ENCODE measurements at regions not wholly inside any gene's neighbourhood (a gene's known extent, or its start where the extent isn't known, plus 50 kb on each side); places are given as distances from the start of the nearest gene placed in this dataset.
"Not testable (repeated sequence)": the region's sequence is repeated elsewhere in the genome, so short reads cannot be mapped to it uniquely, and the experiment has no call there.

DNA sequence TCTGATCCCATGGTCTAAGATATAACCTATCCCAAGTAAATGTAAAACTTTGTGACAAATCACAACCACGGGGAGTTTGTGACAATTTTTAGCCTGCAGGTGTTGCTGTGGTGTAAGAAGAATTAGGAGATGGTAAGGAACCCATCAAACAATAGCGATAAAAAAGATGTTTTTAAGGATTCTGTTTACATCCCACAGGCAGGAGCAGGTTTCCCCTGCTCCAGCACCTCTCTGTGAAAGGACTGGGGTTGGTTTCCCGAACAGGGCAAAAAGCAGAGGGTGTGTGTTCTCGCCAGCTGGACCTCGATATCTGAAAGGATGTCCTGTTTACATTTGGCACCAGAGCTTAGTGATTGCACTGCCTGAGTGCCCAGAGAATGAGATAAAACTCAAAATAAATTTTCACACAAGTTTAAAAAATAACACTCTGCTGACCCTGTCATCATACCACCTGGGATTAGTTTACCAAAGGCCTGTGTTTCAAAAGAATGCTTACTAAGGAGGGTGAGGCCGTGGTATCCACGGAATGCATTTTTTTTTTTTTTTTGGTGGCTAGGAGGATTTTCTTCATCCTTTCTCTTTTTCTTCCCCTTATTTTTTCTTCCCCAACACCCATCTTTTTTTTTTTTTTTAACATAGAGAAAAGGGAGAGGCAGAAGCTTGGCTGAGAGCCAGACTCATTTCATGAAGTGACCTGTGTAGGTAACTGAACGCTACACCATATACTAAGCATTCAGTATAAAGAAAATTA, 151.8 kb upstream of the DPH6 start:
- no peaks in the 10 kb centered on the region for H3K36me3 ChIP-seq
- no peaks in the 10 kb centered on the region for H3K27me3 ChIP-seq
- TF ChIP-seq, protein P1, sequence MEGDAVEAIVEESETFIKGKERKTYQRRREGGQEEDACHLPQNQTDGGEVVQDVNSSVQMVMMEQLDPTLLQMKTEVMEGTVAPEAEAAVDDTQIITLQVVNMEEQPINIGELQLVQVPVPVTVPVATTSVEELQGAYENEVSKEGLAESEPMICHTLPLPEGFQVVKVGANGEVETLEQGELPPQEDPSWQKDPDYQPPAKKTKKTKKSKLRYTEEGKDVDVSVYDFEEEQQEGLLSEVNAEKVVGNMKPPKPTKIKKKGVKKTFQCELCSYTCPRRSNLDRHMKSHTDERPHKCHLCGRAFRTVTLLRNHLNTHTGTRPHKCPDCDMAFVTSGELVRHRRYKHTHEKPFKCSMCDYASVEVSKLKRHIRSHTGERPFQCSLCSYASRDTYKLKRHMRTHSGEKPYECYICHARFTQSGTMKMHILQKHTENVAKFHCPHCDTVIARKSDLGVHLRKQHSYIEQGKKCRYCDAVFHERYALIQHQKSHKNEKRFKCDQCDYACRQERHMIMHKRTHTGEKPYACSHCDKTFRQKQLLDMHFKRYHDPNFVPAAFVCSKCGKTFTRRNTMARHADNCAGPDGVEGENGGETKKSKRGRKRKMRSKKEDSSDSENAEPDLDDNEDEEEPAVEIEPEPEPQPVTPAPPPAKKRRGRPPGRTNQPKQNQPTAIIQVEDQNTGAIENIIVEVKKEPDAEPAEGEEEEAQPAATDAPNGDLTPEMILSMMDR (IDR thresholded peaks at IDR 0.05): peak in 1 of 2 donors; percentile 41
- no peak for DNase-seq (ENCODE audit: low spot score)
- H3K27ac ChIP-seq: peak overlapping the region; percentile 68 to 80
- peaks cover 0 to 55% of the 10 kb centered on the region in 2 donors for H3K4me1 ChIP-seq
- no peaks in the 10 kb centered on the region for H3K9me3 ChIP-seq
- H3K4me3 ChIP-seq: no peak overlapping the region

DNA sequence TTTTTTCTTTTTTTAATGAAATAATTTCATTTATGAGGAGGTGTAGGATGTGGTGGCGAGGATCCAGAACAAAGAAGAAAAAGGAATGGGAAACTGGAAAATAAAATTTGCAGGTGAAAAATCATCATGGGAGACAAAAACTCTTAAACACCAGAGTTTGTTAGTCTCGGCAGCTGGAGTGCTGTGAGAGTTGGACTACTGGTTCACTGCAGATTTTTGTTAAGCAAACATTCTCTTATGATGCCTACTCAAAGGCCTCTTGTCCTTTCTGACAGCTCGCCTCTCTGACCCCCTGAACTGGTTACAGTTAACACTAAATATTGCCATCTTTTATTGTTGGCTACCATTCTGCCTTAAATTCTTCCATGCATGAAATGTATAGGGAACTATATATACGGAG, 152.4 kb upstream of the DPH6 start:
- peaks cover 0 to 54% of the 10 kb centered on the region in 2 donors for H3K4me1 ChIP-seq
- no peaks in the 10 kb centered on the region for H3K36me3 ChIP-seq
- TF ChIP-seq, protein P1 (IDR thresholded peaks at IDR 0.05): no peak
- H3K27me3 ChIP-seq: no peaks in the 10 kb centered on the region
- H3K9me3 ChIP-seq: no peaks in the 10 kb centered on the region
- H3K4me3 ChIP-seq: no peak overlapping the region
- no peak for DNase-seq (ENCODE audit: low spot score)
- peak overlapping the region; percentile 68 to 80 for H3K27ac ChIP-seq

DNA sequence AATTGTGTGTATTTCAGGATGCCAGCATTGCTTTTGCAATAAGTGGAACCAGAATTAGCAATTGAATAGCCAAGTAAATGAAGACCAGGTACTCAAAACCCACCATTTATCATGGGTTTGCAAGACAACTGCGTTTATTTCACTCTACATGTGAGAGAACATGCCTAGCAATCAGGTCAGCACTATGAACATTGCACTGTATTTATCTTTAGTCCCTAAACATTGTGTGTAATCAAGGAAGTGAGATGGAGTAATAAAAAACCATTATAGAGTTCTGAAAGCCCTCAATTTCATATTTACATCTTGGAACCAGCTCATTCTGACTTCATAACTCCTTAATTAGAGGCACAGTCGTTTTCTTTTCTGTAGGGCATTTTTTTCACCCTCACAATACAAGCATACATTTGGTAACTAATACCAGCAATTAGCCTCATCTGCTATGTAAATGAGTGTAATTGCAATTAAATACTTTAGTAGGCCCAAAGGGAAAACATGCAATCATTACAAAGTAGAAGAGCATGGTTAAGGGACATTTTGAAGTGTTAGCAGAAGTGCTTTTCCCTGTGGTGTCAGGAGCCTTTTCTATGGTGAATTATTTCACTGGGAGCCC, 153.1 kb upstream of the DPH6 start:
- no peaks in the 10 kb centered on the region for H3K27me3 ChIP-seq
- no peak for DNase-seq (ENCODE audit: low spot score)
- peak overlapping the region; percentile 68 to 80 for H3K27ac ChIP-seq
- no peaks in the 10 kb centered on the region for H3K36me3 ChIP-seq
- H3K4me1 ChIP-seq: peaks cover 0 to 47% of the 10 kb centered on the region in 2 donors
- TF ChIP-seq, protein P1 (IDR thresholded peaks at IDR 0.05): no peak
- no peaks in the 10 kb centered on the region for H3K9me3 ChIP-seq
- no peak overlapping the region for H3K4me3 ChIP-seq

DNA sequence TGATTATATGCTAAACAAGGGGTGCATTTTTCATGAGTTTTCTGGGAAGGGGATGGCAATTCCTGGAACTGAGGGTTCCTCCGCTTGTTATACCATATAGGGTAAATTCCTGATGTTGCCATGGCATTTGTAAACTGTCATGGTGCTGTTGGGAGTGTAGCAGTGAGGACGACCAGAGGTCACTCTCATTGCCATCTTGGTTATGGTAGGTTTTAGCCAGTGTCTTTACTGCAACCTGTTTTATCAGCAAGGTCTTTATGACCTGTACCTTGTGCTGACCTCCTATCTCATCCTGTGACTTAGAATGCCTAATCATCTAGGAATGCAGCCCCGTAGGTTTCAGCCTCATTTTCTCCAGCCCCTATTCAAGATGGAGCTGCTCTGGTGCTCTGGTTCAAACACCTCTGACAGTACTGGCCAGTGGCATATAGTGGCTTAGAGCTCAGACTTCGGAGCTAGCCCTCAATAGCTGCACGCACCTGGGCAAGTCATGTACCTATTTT, 154.2 kb upstream of the DPH6 start:
- H3K4me3 ChIP-seq; H3K27ac ChIP-seq; H3K36me3 ChIP-seq; H3K9me3 ChIP-seq; H3K27me3 ChIP-seq; DNase-seq (ENCODE audit: low spot score): not testable (repeated sequence)
- H3K4me1 ChIP-seq: peaks cover 0 to 54% of the 10 kb centered on the region in 2 donors

DNA sequence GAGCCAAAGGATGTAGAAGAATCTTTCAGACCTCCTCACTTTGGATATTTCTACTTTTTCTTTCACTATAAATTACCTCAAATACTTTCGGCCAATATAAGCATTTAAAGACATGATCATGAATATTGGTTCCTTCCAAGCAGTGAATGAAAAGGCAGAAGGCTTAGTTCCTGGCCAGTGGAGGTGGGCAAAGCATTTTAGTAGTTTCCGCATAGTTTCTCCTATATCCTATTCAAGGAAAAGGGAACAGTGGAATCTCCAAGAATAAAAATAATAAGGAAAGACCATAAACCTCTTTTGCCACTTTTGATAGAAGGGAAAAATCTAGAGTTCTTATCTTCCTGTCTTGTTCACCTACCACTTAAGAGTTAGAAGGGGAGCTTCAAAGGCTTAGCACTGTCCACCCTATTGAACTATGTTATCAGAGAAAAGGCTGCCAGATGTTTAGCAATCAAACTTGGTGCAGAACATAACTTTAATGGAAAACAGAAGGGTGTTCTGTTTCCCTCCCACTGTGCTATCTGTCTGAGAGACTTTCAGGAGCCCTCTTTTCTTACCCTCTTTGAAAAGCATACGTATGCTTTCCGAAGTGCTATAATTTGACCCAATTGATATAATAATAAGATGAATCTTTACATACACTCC, 155.6 kb upstream of the DPH6 start:
- Histone ChIP-seq H3K27ac (no peak overlapping the region), H3K4me3 (no peak overlapping the region), H3K4me1 (peaks cover 0 to 63% of the 10 kb centered on the region in 2 donors), H3K36me3 (no peaks in the 10 kb centered on the region), H3K9me3 (no peaks in the 10 kb centered on the region), H3K27me3 (no peaks in the 10 kb centered on the region)
- TF ChIP-seq, protein P1 (IDR thresholded peaks at IDR 0.05): no peak
- no peak for DNase-seq (ENCODE audit: low spot score)

DNA sequence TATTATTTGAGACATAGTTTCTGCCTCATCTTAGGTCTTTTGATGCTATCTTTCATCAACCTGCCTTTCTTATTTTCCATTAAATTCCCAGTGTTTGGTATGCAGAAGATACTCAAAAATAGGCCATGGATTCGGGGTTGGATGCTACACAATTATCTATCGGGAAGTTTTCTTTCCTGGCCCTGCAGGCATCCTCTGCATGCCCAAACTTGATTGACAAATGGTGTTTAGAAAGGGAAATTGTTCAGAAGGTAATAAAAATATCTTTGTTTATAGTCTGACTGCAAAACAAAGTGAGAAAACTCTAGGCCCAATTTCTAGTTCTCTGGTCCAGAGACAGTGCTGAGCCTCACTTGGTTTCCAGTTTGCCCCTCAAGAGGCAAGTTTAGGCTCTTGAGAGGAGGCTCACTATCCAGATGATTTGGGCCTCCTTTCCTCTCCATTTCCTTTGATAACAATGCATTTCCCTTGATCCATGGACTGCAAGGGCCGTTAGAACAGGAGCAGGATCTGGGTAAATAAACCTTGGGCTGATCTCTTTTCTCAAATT, 157.1 kb upstream of the DPH6 start:
- peaks cover 0 to 48% of the 10 kb centered on the region in 2 donors for H3K4me1 ChIP-seq
- no peak overlapping the region for H3K4me3 ChIP-seq
- no peaks in the 10 kb centered on the region for H3K9me3 ChIP-seq
- no peak for DNase-seq (ENCODE audit: low spot score)
- no peaks in the 10 kb centered on the region for H3K27me3 ChIP-seq
- no peak overlapping the region for H3K27ac ChIP-seq
- TF ChIP-seq, protein P1 (IDR thresholded peaks at IDR 0.05): no peak
- H3K36me3 ChIP-seq: no peaks in the 10 kb centered on the region

All from right atrium auricular region (tissue), 2 donors.